Transverse colon (tissue), 4 donors: ENCODE measurements at regions not wholly inside any gene's neighbourhood (a gene's known extent, or its start where the extent isn't known, plus 50 kb on each side); places are given as distances from the start of the nearest gene placed in this dataset.

Experiments
- DNase-seq: peaks from one replicate; pipeline ENCODE4 v3.0.0-alpha.2; 2019
- H3K27ac ChIP-seq, 4 donors: fragments of 200-600 bp; sonication (generic); 2 replicates each; pipeline ENCODE4 v1.5.1; 2016 to 2018; ENCODE audit warnings: inconsistent platforms in 4 of 4
- H3K27me3 ChIP-seq: fragments of 200-600 bp; sonication (generic); 2 replicates; pipeline ENCODE4 v1.5.1; 2017; ENCODE audit warnings: inconsistent platforms
- H3K36me3 ChIP-seq, 4 donors: fragments of 200-600 bp; sonication (generic); 2 replicates each; pipeline ENCODE4 v1.5.1; 2017 to 2019; ENCODE audit warnings: inconsistent platforms in 4 of 4
- H3K4me1 ChIP-seq, 4 donors: fragments of 200-600 bp; sonication (generic); 2 replicates each; pipeline ENCODE4 v1.5.1; 2017 to 2020; ENCODE audit warnings: inconsistent platforms in 4 of 4
- H3K4me3 ChIP-seq, 4 donors: fragments of 200-600 bp; sonication (generic); 1 replicate in 1 of 4; 2 replicates in 3 of 4; pipeline versions ENCODE4 v1.5.1 to v1.6.1; 2017 to 2019; ENCODE audit warnings: inconsistent platforms in 4 of 4
- H3K9me3 ChIP-seq, 2 donors: fragments of 200-600 bp; sonication (generic); 2 replicates each; pipeline ENCODE4 v1.5.1; 2017 to 2019; ENCODE audit warnings: inconsistent platforms in 2 of 2
- CTCF ChIP-seq, 5 experiments: fragments of 200-600 bp in 3 of 5; fragments of 450-650 bp in 2 of 5; sonication (generic) in 3 of 5; IDR thresholded peaks; 1 replicate in 2 of 5; 2 replicates in 3 of 5; pipeline ENCODE4 v1.5.1; 2016 to 2017; ENCODE audit warnings: antibody characterized with exemption in 5 of 5, inconsistent platforms in 3 of 5, mild to moderate bottlenecking in 2 of 5, moderate library complexity in 1 of 5
- EP300 ChIP-seq: sonication (generic); formaldehyde crosslinking; IDR thresholded peaks from one replicate; pipeline ENCODE4 v1.6.1; 2017; ENCODE audit warnings: antibody characterized with exemption, low read depth
- POLR2A ChIP-seq: fragments of 450-650 bp; IDR thresholded peaks from one replicate; pipeline ENCODE4 v1.6.1; 2016; ENCODE audit warnings: antibody characterized with exemption, mild to moderate bottlenecking, moderate library complexity
- POLR2AphosphoS5 ChIP-seq, 3 donors: sonication (generic); formaldehyde crosslinking; IDR thresholded peaks; one replicate each; pipeline ENCODE4 v1.6.1; 2016; ENCODE audit warnings: antibody characterized with exemption in 3 of 3
- WGBS, 2 donors: methylation state at CpG; one replicate each; pipeline ENCODE4 v1.1.5; 2018; ENCODE audit warnings: low coverage in 1 of 2; 5-methylcytosine and 5-hydroxymethylcytosine counted together
- in situ Hi-C, 4 donors: fragments of 200-750 bp; cut with MboI; loops; one replicate each; pipeline versions ENCODE4 v1.15.0 to v1.15.1; 2017; ENCODE audit warnings: low sequenced_read_pairs in 3 of 4, low pct_ligation_motif_present in 1 of 4, low pct_unique_long_range_greater_than_20kb in 1 of 4
- intact Hi-C: fragments of 100-400 bp; cut with DNase I; formaldehyde crosslinking; loops from one replicate; pipeline ENCODE4 v1.15.1; 2023; ENCODE audit warnings: low total_unique reads

- 46% methylated on average over 4 of the region's 4 CpGs; no CpG with 5 or more reads in 1 of the 2 donors for WGBS, 2 donors
- H3K27me3 ChIP-seq: no peaks in the 10 kb centered on the region
- intact Hi-C loops: no loop called here
- no peak for DNase-seq
- H3K36me3 ChIP-seq: no peaks in the 10 kb centered on the region
- H3K4me3 ChIP-seq: no peak overlapping the region
- no peaks in the 10 kb centered on the region for H3K4me1 ChIP-seq
- no peaks in the 10 kb centered on the region for H3K9me3 ChIP-seq
- in situ Hi-C loops: no loop called here
- no peak overlapping the region for H3K27ac ChIP-seq
- TF ChIP-seq CTCF (IDR thresholded peaks at IDR 0.05): no peak
- TF ChIP-seq EP300: no peak
- TF ChIP-seq POLR2A: no peak
- TF ChIP-seq POLR2AphosphoS5 (IDR thresholded peaks at IDR 0.05): no peak
These were observed 80.7 kb upstream of the OLFM4 start for GRCh38 chr13:52947921-52948373.

- 67 to 71% methylated on average over 3 of the region's 3 CpGs for WGBS, 2 donors
- Histone ChIP-seq H3K4me1 (no peaks in the 10 kb centered on the region), H3K36me3 (no peaks in the 10 kb centered on the region), H3K27me3 (no peaks in the 10 kb centered on the region), H3K4me3 (no peak overlapping the region), H3K9me3 (no peaks in the 10 kb centered on the region), H3K27ac (no peak overlapping the region)
- in situ Hi-C loops (no loop called here), intact Hi-C loops (no loop called here)
- no peak for TF ChIP-seq EP300
- no peak for TF ChIP-seq POLR2AphosphoS5 (IDR thresholded peaks at IDR 0.05)
- TF ChIP-seq POLR2A: no peak
- no peak for TF ChIP-seq CTCF (IDR thresholded peaks at IDR 0.05)
- DNase-seq: no peak
These were observed 83.3 kb upstream of the OLFM4 start for GRCh38 chr13:52945348-52945747.

GRCh38 chr13:52944697-52945096 is 83.9 kb upstream of the OLFM4 start:
- no peak for TF ChIP-seq POLR2AphosphoS5 (IDR thresholded peaks at IDR 0.05)
- TF ChIP-seq EP300: no peak
- no peak for TF ChIP-seq POLR2A
- TF ChIP-seq CTCF (IDR thresholded peaks at IDR 0.05): no peak
- intact Hi-C loops (no loop called here), in situ Hi-C loops (no loop called here)

GRCh38 chr13:52938065-52938464 is 89.6 kb upstream of the PCDH8 start:
- Histone ChIP-seq H3K9me3 (no peaks in the 10 kb centered on the region), H3K4me1 (no peaks in the 10 kb centered on the region), H3K4me3 (no peak overlapping the region), H3K27ac (no peak overlapping the region), H3K27me3 (peaks cover 8% of the 10 kb centered on the region), H3K36me3 (no peaks in the 10 kb centered on the region)
- DNase-seq: no peak
- 78 to 90% methylated on average over 1 to 3 of the region's 3 CpGs for WGBS, 2 donors
- TF ChIP-seq POLR2A (no peak), CTCF (IDR thresholded peaks at IDR 0.05) (no peak), POLR2AphosphoS5 (IDR thresholded peaks at IDR 0.05) (no peak), EP300 (no peak)
- intact Hi-C loops (no loop called here), in situ Hi-C loops (no loop called here)

More at GRCh38 chr13:52944697-52945096, 83.9 kb upstream of the OLFM4 start:
- no peaks in the 10 kb centered on the region for H3K4me1 ChIP-seq
- no peak overlapping the region for H3K4me3 ChIP-seq
- no peak for DNase-seq
- no peaks in the 10 kb centered on the region for H3K36me3 ChIP-seq
- no peaks in the 10 kb centered on the region for H3K27me3 ChIP-seq
- H3K9me3 ChIP-seq: no peaks in the 10 kb centered on the region
- no peak overlapping the region for H3K27ac ChIP-seq
